Pulmonary artery endothelial cell (primary cell): ENCODE measurements at regions not wholly inside any gene's neighbourhood (a gene's known extent, or its start where the extent isn't known, plus 50 kb on each side); places are given as distances from the start of the nearest gene placed in this dataset.
"Not testable (repeated sequence)": the region's sequence is repeated elsewhere in the genome, so short reads cannot be mapped to it uniquely, and the experiment has no call there.

ENCODE experiments used
- DNase-seq: peaks from one replicate; pipeline ENCODE4 v3.0.0-alpha.2; 2011; ENCODE audit warnings: low read depth, low spot score

GRCh38 chr2:33727361-33728032, 128.4 kb upstream of the FAM98A start:
- no peak for DNase-seq

- DNase-seq: no peak
Measured at GRCh38 chr2:33726415-33726814, 127.3 kb upstream of the FAM98A start.

DNA sequence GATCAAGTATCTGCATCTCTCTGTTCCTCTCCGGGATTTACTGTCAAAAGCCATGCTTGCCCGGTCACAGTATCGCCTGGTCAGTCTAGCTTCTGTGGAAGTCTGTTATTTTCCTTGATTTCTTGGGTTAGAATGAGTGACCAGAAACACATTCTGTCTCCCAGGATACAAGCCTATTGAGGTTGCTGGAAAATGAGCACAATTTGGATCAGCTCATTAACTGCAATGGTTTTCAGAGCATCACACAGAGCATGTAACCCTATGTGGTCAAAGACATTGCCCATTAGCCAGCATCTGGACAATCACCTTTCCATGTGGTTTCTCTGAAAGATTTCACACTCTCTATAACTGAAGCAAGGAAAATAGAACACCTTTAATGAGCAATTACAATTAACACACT, 124.2 kb upstream of the FAM98A start:
- no peak for DNase-seq

- DNase-seq: no peak
Measured at GRCh38 chr2:33719067-33719466, 120.0 kb upstream of the FAM98A start.

GRCh38 chr2:33712674-33713073, 113.6 kb upstream of the FAM98A start:
- DNase-seq: no peak

DNA sequence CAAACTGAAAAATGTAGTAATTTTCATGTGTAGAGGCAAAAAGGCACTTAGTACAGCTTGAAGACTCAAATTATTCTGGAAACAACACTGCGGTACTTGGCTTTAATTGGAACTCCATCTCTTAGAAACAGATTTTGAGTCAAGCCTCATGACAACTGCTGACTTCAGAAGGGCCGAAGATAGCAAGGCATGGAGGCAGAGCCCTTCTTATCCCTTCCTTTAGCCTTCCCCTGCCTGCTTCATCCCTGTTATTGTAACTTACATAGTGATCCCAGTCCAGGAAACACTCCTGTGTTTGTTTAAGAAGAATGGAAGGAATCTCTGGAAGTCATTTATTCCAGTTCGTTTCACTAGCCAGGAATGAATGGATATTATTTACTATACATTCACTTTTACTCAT, 110.9 kb upstream of the FAM98A start:
- DNase-seq: no peak

DNA sequence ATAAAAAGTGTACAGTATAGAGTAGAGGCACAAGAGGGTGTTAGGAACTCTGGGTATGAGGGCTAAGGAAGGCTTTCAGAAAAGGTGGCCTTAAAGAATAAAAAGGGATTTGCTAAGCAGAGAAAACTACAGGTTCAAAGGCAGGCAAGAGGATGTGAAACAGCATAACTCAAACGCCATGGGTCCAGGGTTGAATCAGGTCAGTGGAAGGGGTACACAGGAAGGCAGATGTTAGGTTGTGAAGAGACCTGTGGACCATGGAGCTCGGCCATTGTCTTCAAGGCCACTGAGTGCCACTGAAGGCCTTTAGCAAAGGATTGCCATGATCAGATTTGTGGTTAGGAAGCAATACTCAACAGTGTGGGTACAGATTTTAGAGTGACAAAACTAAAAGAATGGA, 108.2 kb upstream of the FAM98A start:
- DNase-seq: no peak

DNA sequence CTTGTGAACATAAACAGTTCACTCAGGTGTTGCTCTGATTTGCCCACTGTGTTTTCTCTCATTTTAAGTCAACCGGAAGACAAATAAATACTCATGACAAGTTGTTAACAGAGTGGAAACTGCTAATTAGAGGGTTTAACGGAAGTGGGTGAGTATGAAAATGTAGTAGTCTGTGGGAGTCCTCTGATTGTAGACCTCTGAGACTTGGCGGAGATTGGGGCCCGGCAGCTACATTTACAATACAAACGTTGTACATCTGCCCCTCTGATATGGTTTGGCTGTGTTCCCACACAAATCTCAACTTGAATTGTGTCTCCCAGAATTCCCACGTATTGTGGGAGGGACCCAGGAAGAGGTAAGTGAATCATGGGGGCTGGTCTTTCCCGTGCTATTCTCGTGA, 107.3 kb upstream of the FAM98A start:
- DNase-seq: no peak

- DNase-seq: no peak
Measured at GRCh38 chr2:33704406-33704855, 105.3 kb upstream of the FAM98A start.

DNA sequence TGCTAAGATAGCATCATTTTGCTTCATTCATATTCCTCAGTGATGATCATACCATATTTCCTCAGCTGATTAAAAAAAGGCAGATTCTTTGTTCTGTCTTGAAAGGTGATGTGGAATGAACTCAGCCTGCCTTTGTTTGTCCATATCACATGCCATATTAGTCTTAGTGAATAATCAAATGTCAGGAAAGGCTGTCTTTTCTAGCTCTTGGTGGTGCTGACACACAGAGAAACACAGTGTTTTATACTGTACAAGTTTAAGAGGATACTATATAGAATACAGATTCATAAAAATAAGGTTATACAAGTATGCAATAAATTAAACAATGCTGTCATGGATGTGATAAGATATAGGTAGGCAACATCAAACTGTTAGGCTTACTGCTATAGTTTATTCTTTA, 97.1 kb upstream of the FAM98A start:
- DNase-seq: no peak

GRCh38 chr2:33694904-33695303, 95.8 kb upstream of the FAM98A start:
- DNase-seq: no peak

GRCh38 chr2:33690686-33691085, 91.6 kb upstream of the FAM98A start:
- not testable (repeated sequence) for DNase-seq

DNA sequence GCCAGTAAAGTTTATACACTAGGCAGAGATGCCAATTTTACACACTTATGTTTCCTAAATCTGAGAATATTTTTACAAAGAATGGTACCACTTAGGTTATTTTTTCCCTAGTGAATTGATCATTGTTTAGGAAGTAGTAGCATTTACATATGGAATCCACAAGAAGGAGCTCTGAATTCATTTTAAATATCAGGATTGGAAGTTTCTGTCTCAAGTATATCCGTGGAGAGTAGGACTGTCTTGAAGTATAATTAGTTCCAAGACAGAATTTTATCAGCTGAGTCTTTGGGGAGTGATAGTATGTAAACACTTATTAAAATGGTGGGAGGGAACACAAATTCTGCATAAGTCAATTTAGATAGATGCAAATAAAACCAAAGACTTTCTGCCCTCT, 82.3 kb upstream of the FAM98A start:
- no peak for DNase-seq

DNA sequence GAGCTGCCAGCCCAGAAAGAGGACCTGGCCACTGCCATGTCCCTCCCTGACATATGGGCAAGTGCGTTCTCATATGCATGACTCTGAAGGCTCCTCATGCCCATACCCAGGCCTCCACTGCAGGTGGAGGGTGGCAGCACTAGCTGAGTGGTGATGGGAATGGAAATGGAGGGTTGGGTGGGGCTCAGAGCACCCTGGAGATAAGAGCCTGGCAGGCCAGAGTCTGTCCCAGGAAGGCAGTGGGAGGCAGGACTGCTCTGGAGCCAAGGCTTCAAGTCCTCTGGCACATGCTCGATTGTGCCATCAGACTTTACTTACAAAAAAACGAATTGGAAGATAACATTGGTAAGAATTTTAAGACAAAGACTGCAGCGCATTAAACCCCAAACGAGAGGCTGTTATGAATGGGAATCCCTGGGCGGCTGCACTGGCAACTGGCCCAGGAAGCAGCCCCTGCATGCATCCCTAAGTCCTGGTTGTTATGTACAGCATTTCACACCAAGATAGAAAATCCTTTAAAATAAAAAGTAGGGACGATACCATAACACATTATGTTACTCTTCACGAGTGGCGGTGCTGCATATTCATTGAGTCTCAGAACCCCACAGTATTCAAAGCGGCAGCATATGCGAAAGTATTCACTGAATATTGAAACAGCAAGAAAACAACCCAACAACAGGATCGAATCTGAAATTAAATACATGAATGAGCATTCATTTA, 81.7 kb upstream of the FAM98A start:
- DNase-seq: no peak

DNA sequence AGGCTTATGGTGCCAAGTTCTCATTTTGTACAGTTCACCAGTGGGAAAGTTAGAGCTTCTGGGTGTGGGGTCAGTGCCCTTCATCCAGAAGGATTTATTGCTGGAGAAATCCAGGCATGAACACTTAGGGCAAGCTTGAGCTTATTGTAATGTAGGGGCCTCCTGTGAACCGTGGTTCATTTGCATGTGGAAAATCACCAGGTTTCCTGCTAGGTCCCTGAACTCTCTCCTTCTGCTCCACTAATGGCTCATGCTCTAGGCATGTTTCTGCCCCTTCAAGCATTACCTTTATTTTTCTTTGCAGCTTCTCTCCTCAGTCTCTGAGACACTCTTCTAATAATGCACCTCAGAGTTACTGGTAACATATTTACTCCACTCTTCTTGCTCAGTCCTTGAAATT, 79.3 kb upstream of the FAM98A start:
- DNase-seq: no peak

DNA sequence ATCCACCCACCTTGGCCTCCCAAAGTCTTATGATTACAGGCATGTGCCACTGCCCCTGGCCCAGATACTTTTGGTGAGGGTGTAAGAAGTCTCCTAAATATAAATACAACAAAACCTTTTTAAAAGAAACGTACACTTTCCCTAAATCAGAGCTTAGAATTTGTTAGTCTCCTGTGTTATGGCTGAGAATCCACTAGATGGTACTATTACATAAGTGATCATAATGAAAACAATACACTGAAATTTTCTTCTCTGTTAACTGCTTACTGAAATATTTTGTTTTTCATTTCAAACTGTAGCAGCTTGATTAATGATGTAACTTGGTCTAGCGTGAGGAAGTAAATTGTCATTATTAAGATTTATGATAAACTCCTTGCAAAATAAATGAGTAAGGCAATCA, 74.8 kb upstream of the FAM98A start:
- no peak for DNase-seq

- DNase-seq: no peak
Measured at GRCh38 chr2:33672896-33673295, 73.8 kb upstream of the FAM98A start.

DNA sequence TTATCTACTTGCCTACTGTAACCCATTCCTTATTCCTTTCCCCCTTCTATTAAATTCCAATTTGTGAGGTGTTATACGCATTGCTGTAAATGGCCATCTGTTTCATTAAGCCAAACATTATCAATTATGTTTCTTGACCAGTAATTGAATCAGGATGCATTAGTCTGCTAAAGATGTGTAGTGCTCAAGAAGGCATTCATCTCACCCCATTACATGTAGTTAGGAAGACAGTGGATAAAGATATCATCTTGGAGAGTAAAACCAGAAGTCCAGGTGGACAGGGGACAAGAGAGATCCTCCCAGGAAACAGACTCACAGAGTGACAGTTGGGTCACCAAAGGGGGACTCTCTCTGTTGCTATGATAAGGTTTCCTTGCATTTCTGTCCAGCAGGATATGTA, 73.3 kb upstream of the FAM98A start:
- DNase-seq: no peak

GRCh38 chr2:33671198-33671597, 72.1 kb upstream of the FAM98A start:
- DNase-seq: no peak

GRCh38 chr2:33670392-33670937, 71.4 kb upstream of the FAM98A start:
- no peak for DNase-seq

GRCh38 chr2:33666879-33667278, 67.8 kb upstream of the FAM98A start:
- no peak for DNase-seq

- DNase-seq: no peak
Measured at GRCh38 chr2:33665039-33665438, 65.9 kb upstream of the FAM98A start.
